Frontal cortex (tissue), 3 donors: ENCODE measurements at regions not wholly inside any gene's neighbourhood (a gene's known extent, or its start where the extent isn't known, plus 50 kb on each side); places are given as distances from the start of the nearest gene placed in this dataset.
"Not testable (repeated sequence)": the region's sequence is repeated elsewhere in the genome, so short reads cannot be mapped to it uniquely, and the experiment has no call there.

ENCODE experiments used
- DNase-seq, 2 donors: peaks; one replicate each; pipeline ENCODE4 v3.0.0; 2012; ENCODE audit warnings: low spot score in 2 of 2
- FAIRE-seq: peaks from 2 replicates; lab custom pipeline; 2012; peaks lifted over from hg19 to GRCh38; lab: Jason Lieb, UNC
- donor health status: control.
- donor health status: control.
- donor health status: control.

- FAIRE-seq, result no peak
- DNase-seq, result no peak
Observed at GRCh38 chr6:112450663-112451062, 103.5 kb downstream of the RFPL4B start.

- no peak for FAIRE-seq
- no peak for DNase-seq
Observed at GRCh38 chr6:112457886-112458285, 110.8 kb downstream of the RFPL4B start.

- no peak for FAIRE-seq
- no peak for DNase-seq
Observed at GRCh38 chr6:112459758-112460304, 112.7 kb downstream of the RFPL4B start.

- no peak for FAIRE-seq
- DNase-seq, result no peak
Observed at GRCh38 chr6:112464901-112465665, 118.0 kb downstream of the RFPL4B start.

- no peak for FAIRE-seq
- DNase-seq, result no peak
Observed at GRCh38 chr6:112466373-112467151, 119.4 kb downstream of the RFPL4B start.

- no peak for DNase-seq
Observed at GRCh38 chr6:112468359-112468758, 121.2 kb downstream of the RFPL4B start.

GRCh38 chr6:112469306-112469705 is 122.2 kb downstream of the RFPL4B start:
- no peak for FAIRE-seq

More at GRCh38 chr6:112468359-112468758, 121.2 kb downstream of the RFPL4B start:
- no peak for FAIRE-seq

GRCh38 chr6:112470376-112470775 is 123.2 kb downstream of the RFPL4B start:
- DNase-seq, result no peak

More at GRCh38 chr6:112469306-112469705, 122.2 kb downstream of the RFPL4B start:
- DNase-seq, result no peak

GRCh38 chr6:112470950-112471349 is 123.8 kb downstream of the RFPL4B start:
- no peak for DNase-seq
- no peak for FAIRE-seq

More at GRCh38 chr6:112470376-112470775, 123.2 kb downstream of the RFPL4B start:
- no peak for FAIRE-seq

GRCh38 chr6:112475083-112475482 is 128.0 kb downstream of the RFPL4B start:
- FAIRE-seq (no peak), DNase-seq (no peak)

GRCh38 chr6:112477125-112477524 is 130.0 kb downstream of the RFPL4B start:
- no peak for DNase-seq
- no peak for FAIRE-seq

- no peak for DNase-seq
- no peak for FAIRE-seq
Observed at GRCh38 chr6:112478036-112478435, 130.9 kb downstream of the RFPL4B start.

GRCh38 chr6:112479975-112480374 is 132.8 kb downstream of the RFPL4B start:
- FAIRE-seq, result not testable (repeated sequence)

GRCh38 chr6:112480553-112480952 is 133.4 kb downstream of the RFPL4B start:
- no peak for FAIRE-seq
- DNase-seq, result no peak

More at GRCh38 chr6:112479975-112480374, 132.8 kb downstream of the RFPL4B start:
- not testable (repeated sequence) for DNase-seq

GRCh38 chr6:112481211-112481610 is 134.1 kb downstream of the RFPL4B start:
- no peak for DNase-seq
- no peak for FAIRE-seq

GRCh38 chr6:112482373-112482772 is 135.2 kb downstream of the RFPL4B start:
- FAIRE-seq, result no peak

GRCh38 chr6:112485120-112485826 is 138.1 kb downstream of the RFPL4B start:
- DNase-seq (no peak), FAIRE-seq (no peak)

More at GRCh38 chr6:112482373-112482772, 135.2 kb downstream of the RFPL4B start:
- DNase-seq, result no peak

- DNase-seq (no peak), FAIRE-seq (no peak)
Observed at GRCh38 chr6:112485827-112486212, 138.7 kb downstream of the RFPL4B start.

GRCh38 chr6:112486454-112486853 is 139.3 kb downstream of the RFPL4B start:
- DNase-seq (no peak), FAIRE-seq (no peak)

- no peak for FAIRE-seq
Observed at GRCh38 chr6:112488238-112488637, 141.1 kb downstream of the RFPL4B start.

More at GRCh38 chr6:112488238-112488637, 141.1 kb downstream of the RFPL4B start:
- DNase-seq, result no peak
